Caco-2 (cell line): ENCODE measurements at regions not wholly inside any gene's neighbourhood (a gene's known extent, or its start where the extent isn't known, plus 50 kb on each side); places are given as distances from the start of the nearest gene placed in this dataset.

Experiments
- BruUV-seq: library from RNA; stranded (reverse); fragments of 400-500 nt; replicated peaks from 2 replicates; lab custom pipeline; 2021; lab: Mats Ljungman, UMichigan
- CTCF ChIA-PET: fragments of 300-600 bp; sonication (Branson Sonifier 250); formaldehyde crosslinking; loops from one replicate; lab custom pipeline; 2022; ENCODE audit warnings: antibody characterized with exemption; lab: Charles Lee
- POLR2A ChIA-PET: fragments of 300-600 bp; sonication (Branson Sonifier 250); formaldehyde crosslinking; loops from one replicate; lab custom pipeline; 2022; ENCODE audit warnings: antibody characterized with exemption; lab: Charles Lee
- DNase-seq, 2 experiments: peaks; one replicate each; pipeline versions ENCODE4 v3.0.0 to v3.0.0-alpha.2; 2020 to 2022
- H3K27me3 ChIP-seq: replicated peaks from 2 replicates; pipeline ENCODE4 v1.6.0; 2011; ENCODE audit warnings: low read length; ENCODE audit not compliant: control insufficient read depth, insufficient read depth
- H3K36me3 ChIP-seq: 2 replicates; pipeline ENCODE4 v1.5.1; 2011; ENCODE audit warnings: low read length; ENCODE audit not compliant: control insufficient read depth, insufficient read depth
- H3K4me1 ChIP-seq: fragments of 250-450 bp; sonication (Bioruptor Pico); 2 replicates; pipeline ENCODE4 v1.5.1; 2020; ENCODE audit warnings: mild to moderate bottlenecking
- H3K4me3 ChIP-seq: 2 replicates; pipeline ENCODE4 v1.5.1; 2011; ENCODE audit warnings: low read depth, mild to moderate bottlenecking, control low read depth, low read length
- H3K9me3 ChIP-seq: fragments of 250-450 bp; sonication (Bioruptor Pico); 2 replicates; pipeline ENCODE4 v1.5.1; 2020; ENCODE audit warnings: mild to moderate bottlenecking, moderate library complexity
- H3K27ac Mint-ChIP-seq: one replicate; pipeline ENCODE4 v1.8.0; 2022; ENCODE audit warnings: mixed read lengths; ENCODE audit not compliant: unreplicated experiment
- H3K27me3 Mint-ChIP-seq: one replicate; pipeline ENCODE4 v1.8.0; 2022; ENCODE audit warnings: mixed read lengths; ENCODE audit not compliant: insufficient read depth, unreplicated experiment
- H3K36me3 Mint-ChIP-seq: one replicate; pipeline ENCODE4 v1.8.0; 2022; ENCODE audit warnings: mild to moderate bottlenecking, mixed read lengths; ENCODE audit not compliant: insufficient read depth, unreplicated experiment
- H3K4me1 Mint-ChIP-seq: one replicate; pipeline ENCODE4 v1.8.0; 2022; ENCODE audit warnings: low read depth, mixed read lengths; ENCODE audit not compliant: unreplicated experiment
- H3K4me3 Mint-ChIP-seq: one replicate; pipeline ENCODE4 v1.8.0; 2022; ENCODE audit warnings: mild to moderate bottlenecking, moderate library complexity, mixed read lengths; ENCODE audit not compliant: unreplicated experiment
- H3K9me3 Mint-ChIP-seq: one replicate; pipeline ENCODE4 v1.8.0; 2022; ENCODE audit warnings: mixed read lengths; ENCODE audit not compliant: unreplicated experiment
- CTCF ChIP-seq, 2 experiments: fragments of 200-600 bp in 1 of 2; IDR thresholded peaks; 1 replicate in 1 of 2; 2 replicates in 1 of 2; pipeline versions ENCODE4 v1.5.1 to v1.8.0; 2011 to 2022; ENCODE audit warnings: antibody characterized with exemption in 1 of 2, control low read depth in 1 of 2, inconsistent platforms in 1 of 2, low read depth in 1 of 2, low read length in 1 of 2, mild to moderate bottlenecking in 1 of 2, moderate library complexity in 1 of 2; ENCODE audit not compliant: insufficient read depth in 1 of 2, severe bottlenecking in 1 of 2, unreplicated experiment in 1 of 2
- intact Hi-C: fragments of 100-400 bp; cut with micrococcal nuclease; formaldehyde crosslinking; loops from one replicate; pipeline ENCODE4 v1.10.0; 2022; ENCODE audit not compliant: unreplicated experiment

- Histone ChIP-seq H3K27me3 (no peaks in the 10 kb centered on the region), H3K9me3 (no peaks in the 10 kb centered on the region), H3K4me1 (peaks cover 28% of the 10 kb centered on the region), H3K4me3 (no peak overlapping the region), H3K36me3 (no peaks in the 10 kb centered on the region)
- no peak for DNase-seq
- H3K4me3 Mint-ChIP-seq: no peak overlapping the region
- no peaks in the 10 kb centered on the region for H3K27me3 Mint-ChIP-seq
- H3K9me3 Mint-ChIP-seq: no peaks in the 10 kb centered on the region
- CTCF ChIA-PET: no interaction called here
- BruUV-seq: no TSS peak
- peaks cover 30% of the 10 kb centered on the region for H3K4me1 Mint-ChIP-seq
- H3K27ac Mint-ChIP-seq: no peak overlapping the region
- POLR2A ChIA-PET: no interaction called here
- TF ChIP-seq CTCF (IDR thresholded peaks at IDR 0.05; ENCODE audit: insufficient read depth in 1 of 2, low read depth in 1 of 2, low read length in 1 of 2, severe bottlenecking in 1 of 2, unreplicated experiment in 1 of 2): no peak
- H3K36me3 Mint-ChIP-seq: no peaks in the 10 kb centered on the region
- intact Hi-C loops: no loop called here
Observed at GRCh38 chr2:19507137-19507536, 148.7 kb upstream of the OSR1 start.

GRCh38 chr2:19505199-19506136 lies 147.0 kb upstream of the OSR1 start:
- Mint-ChIP-seq H3K4me1 (peaks cover 30% of the 10 kb centered on the region), H3K27ac (peak overlapping the region; percentile 21), H3K36me3 (no peaks in the 10 kb centered on the region), H3K4me3 (peak overlapping the region; percentile 1), H3K27me3 (no peaks in the 10 kb centered on the region), H3K9me3 (no peaks in the 10 kb centered on the region)
- Histone ChIP-seq H3K36me3 (no peaks in the 10 kb centered on the region), H3K4me3 (no peak overlapping the region), H3K9me3 (no peaks in the 10 kb centered on the region), H3K27me3 (no peaks in the 10 kb centered on the region), H3K4me1 (peaks cover 28% of the 10 kb centered on the region)
- ChIA-PET CTCF (interaction anchor here (1.2 kb wide), 1 partner anchor 162 kb away, joined by 3 read pairs; no protein-coding TSS in a partner anchor), POLR2A (no interaction called here)
- BruUV-seq: no TSS peak
- peak in 1 of 2 experiments; percentile 4 for DNase-seq
- TF ChIP-seq CTCF (IDR thresholded peaks at IDR 0.05; ENCODE audit: insufficient read depth in 1 of 2, low read depth in 1 of 2, low read length in 1 of 2, severe bottlenecking in 1 of 2, unreplicated experiment in 1 of 2): no peak
- intact Hi-C loops: loop anchor here (2.0 kb wide), 2 partner anchors 17 to 63 kb away; no protein-coding TSS in a partner anchor

GRCh38 chr2:19504400-19505198 lies 146.2 kb upstream of the OSR1 start:
- intact Hi-C loops: loop anchor here (2.0 kb wide), 2 partner anchors 16 to 64 kb away; no protein-coding TSS in a partner anchor
- Mint-ChIP-seq H3K4me1 (peaks cover 30% of the 10 kb centered on the region), H3K36me3 (no peaks in the 10 kb centered on the region), H3K4me3 (peak overlapping the region; percentile 1), H3K9me3 (no peaks in the 10 kb centered on the region), H3K27ac (peak overlapping the region; percentile 21), H3K27me3 (no peaks in the 10 kb centered on the region)
- ChIA-PET POLR2A (no interaction called here), CTCF (interaction anchor here (0.7 to 1.2 kb wide), 2 partner anchors 162 to 187 kb away, joined by 3 to 4 read pairs; no protein-coding TSS in a partner anchor)
- TF ChIP-seq CTCF (IDR thresholded peaks at IDR 0.05; ENCODE audit: insufficient read depth in 1 of 2, low read depth in 1 of 2, low read length in 1 of 2, severe bottlenecking in 1 of 2, unreplicated experiment in 1 of 2): no peak
- Histone ChIP-seq H3K4me3 (no peak overlapping the region), H3K4me1 (peaks cover 28% of the 10 kb centered on the region), H3K27me3 (no peaks in the 10 kb centered on the region), H3K9me3 (no peaks in the 10 kb centered on the region), H3K36me3 (no peaks in the 10 kb centered on the region)
- peak; percentile 50 to 56 for DNase-seq
- BruUV-seq: no TSS peak
